NCI-H226 (cell line): ENCODE measurements at regions not wholly inside any gene's neighbourhood (a gene's known extent, or its start where the extent isn't known, plus 50 kb on each side); places are given as distances from the start of the nearest gene placed in this dataset.

Source experiments
- DNase-seq: peaks from one replicate; pipeline ENCODE4 v3.0.0-alpha.2; 2015

- no peak for DNase-seq
Measured at GRCh38 chr10:118408181-118408580, 66.1 kb upstream of the FAM204A start.

- DNase-seq, result no peak
Measured at GRCh38 chr10:118407777-118408176, 65.7 kb upstream of the FAM204A start.

GRCh38 chr10:118407026-118407425 lies 64.9 kb upstream of the FAM204A start:
- DNase-seq, result no peak

- DNase-seq, result no peak
Measured at GRCh38 chr10:118405928-118406327, 63.8 kb upstream of the FAM204A start.

DNA sequence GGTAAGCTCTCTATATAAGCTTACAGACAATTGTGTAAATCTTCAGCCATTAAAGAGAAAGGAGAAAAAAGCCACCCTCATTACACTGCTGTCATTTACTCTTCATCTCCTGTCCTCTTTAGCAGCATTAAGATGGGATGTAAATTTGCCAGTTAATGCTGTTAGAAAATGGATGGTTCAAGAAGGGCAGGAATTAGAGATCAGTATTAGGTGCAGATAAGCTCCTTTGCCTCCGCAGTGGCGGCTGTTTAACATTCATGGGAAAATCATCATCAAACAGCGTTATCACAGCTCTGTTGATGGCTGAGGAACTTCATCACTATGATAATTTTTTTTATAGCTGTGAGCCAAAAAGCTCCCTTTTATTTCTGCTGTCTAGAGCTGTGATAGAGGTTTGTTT lies 61.8 kb upstream of the FAM204A start:
- no peak for DNase-seq

- DNase-seq, result no peak
Measured at GRCh38 chr10:118401708-118402193, 59.6 kb upstream of the FAM204A start.

DNA sequence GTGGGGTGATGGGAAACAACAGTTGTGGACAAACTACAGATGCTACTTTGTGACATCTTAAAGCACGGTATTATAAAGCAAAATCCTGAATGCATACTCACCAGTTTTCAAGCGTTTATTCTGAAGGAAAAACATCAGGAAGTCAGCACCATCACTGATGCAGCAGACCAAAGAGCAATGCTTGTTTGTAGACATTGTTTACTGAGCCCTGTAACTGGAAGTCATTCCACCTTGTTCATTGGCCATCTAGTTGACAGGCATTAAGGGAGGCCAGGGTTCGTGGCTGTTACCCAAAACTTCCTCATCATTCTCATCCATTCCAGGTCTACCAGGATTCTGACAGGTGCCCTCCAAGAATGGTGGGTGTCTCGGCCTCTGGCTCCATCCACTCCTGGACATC lies 55.3 kb upstream of the FAM204A start:
- no peak for DNase-seq

DNA sequence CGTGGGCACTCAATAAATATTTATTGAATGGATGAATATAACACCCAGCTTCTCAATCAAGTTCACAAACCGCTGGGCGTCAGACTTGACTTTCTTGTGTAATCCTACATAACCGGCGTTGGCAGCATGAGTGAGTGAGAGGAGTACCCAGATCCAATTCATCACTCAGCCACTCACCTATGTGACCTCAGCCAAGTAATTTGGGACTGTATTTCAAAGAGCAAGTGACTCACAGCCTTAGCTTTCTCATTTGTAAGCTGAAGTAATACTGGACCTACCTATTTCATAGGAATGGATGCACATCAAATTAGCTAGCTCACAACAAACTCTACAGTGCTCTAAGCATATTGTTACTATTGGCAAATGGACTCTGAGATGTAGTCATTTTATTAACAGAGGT lies 53.8 kb upstream of the FAM204A start:
- no peak for DNase-seq

DNA sequence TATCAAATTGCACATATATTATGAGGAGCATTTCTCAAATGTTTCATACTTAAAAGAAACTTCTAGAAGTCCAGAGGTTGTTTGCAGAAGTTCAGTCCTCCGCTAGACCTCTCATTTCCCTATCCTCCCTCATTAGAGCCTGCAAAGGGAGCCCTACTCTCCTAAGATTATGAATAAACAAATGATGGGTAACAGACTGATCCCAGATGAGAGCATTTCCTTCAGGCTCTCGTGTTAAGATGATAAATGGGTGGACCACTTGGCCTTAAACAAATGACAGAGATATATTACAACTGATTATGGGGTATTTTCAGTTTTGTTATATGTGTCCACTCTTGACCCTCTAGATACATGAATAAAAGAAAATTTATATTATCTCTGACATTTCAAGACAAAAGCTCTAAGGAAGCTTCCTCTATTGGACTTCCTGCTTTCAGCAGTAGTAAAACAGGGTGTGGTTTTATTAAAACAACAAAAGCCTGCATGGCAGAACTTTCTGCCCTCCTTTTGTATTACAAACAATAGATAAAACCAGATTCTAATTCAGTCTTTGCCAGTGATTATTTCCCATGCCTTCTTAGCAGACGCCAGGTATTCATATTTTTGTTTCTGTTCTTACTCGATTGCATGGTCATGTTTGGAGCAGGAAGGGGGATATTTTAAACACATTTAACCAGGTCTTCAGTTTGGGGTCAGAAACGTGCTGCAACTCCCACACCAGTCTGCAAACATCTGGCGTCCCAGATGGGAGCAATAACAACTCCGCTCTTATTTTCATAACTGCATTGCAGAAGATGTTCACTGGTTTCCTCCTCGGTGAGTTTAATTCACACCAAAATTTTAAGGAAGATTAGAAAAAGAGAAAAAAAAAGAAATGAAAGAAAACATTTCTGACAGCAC lies 52.4 kb upstream of the FAM204A start:
- no peak for DNase-seq

GRCh38 chr10:118392761-118393160 lies 50.6 kb upstream of the FAM204A start:
- DNase-seq, result no peak
